ENCODE measurements at regions not wholly inside any gene's neighbourhood (a gene's known extent, or its start where the extent isn't known, plus 50 kb on each side); places are given as distances from the start of the nearest gene placed in this dataset.
"Not testable (repeated sequence)": the region's sequence is repeated elsewhere in the genome, so short reads cannot be mapped to it uniquely, and the experiment has no call there.

DNA sequence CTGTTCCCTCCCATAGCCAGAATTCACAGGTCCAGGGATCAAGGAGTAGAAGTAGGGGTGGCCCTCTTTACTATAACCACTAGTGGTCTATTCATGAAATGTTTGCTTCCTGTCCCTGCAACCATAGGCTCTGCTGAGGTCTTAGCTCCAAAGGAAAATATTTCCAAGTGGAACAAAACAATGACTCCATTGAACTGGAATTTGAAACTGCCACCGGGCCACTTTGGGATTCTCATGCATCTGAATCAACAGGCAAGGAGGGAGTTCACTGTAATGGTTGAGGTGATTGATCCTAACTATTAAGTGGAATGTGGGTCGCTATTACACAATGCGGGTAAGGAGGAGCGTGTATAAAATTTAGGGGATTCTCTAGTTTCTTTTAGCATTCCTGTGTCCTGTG lies 197.0 kb downstream of the ETNK1 start:
- ChIA-PET POLR2A (no interaction called here), CTCF (no interaction called here)
- TF ChIP-seq ZNF791 (tag by site-specific recombination; IDR thresholded peaks at IDR 0.05), result no peak
- Histone ChIP-seq H3K4me1 (ENCODE audit: control insufficient read depth, insufficient read depth, low read length) (no peaks in the 10 kb centered on the region), H3K9me3 (ENCODE audit: control insufficient read depth, insufficient read depth, low read depth, low read length) (no peaks in the 10 kb centered on the region), H3K36me3 (ENCODE audit: control insufficient read depth in 2 of 2, insufficient read depth in 1 of 2, low read length in 2 of 2) (no peaks in the 10 kb centered on the region), H3K4me3 (ENCODE audit: low read depth, low read length) (no peak overlapping the region), H3K27ac (ENCODE audit: extremely low read depth, low read depth, low read length) (no peak overlapping the region)

DNA sequence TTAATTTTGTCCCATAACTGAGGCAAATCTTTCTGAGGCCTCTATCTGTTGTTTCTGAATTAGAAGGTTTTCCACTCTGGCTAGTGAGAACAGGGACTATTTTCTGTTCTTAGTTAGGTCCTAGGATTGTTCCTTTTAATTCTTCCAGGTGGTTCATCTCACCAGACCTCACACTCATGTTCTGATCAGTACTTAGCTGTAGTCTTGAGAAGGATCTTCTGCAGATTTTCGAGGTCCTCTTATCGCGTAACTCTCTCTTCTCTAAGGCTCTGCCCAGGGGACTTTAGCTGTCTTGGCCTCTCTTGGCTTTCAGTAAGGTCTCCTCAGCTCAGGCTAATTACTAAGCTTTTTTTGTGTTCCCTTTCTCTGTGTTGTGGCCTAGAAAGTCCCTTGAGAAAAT lies 201.1 kb downstream of the ETNK1 start:
- ChIA-PET POLR2A (interaction anchor here (1.0 kb wide), 1 partner anchor 201 kb away, joined by 3 read pairs; the partner anchor contains the start of gene ETNK1), CTCF (no interaction called here)
- no peak overlapping the region for H3K27ac ChIP-seq (ENCODE audit: extremely low read depth, low read depth, low read length)

DNA sequence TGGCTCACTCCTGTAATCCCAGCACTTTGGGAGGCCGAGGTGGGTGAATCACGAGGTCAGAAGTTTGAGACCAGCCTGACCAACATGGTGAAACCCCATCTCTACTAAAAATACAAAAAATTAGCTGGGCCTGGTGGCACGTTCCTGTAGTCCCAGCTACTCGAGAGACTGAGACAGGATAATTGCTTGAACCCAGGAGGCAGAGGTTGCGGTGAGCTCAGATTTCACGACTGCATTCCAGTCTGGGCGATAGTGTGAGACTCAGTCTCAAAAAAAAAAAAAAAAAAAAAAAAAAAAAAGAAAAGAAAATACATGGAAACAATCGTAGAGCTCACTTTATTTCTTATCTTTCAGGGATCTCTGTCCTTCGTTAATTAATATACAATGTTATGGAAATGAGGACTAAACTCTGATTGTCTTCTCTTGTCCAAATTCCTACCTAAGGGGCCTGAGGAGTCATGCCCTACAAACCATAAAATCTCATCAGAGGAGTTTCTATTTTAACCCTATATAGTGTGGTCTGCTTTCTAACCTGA lies 201.5 kb downstream of the ETNK1 start:
- CTCF ChIA-PET; H3K27ac ChIP-seq (ENCODE audit: extremely low read depth, low read depth, low read length); H3K36me3 ChIP-seq (ENCODE audit: control insufficient read depth in 2 of 2, insufficient read depth in 1 of 2, low read length in 2 of 2); H3K4me1 ChIP-seq (ENCODE audit: control insufficient read depth, insufficient read depth, low read length); H3K9me3 ChIP-seq (ENCODE audit: control insufficient read depth, insufficient read depth, low read depth, low read length); H3K4me3 ChIP-seq (ENCODE audit: low read depth, low read length): not testable (repeated sequence)
- TF ChIP-seq GLIS1 (tag by site-specific recombination; IDR thresholded peaks at IDR 0.05), result peak; percentile 64
- POLR2A ChIA-PET, result interaction anchor here (0.6 to 1.0 kb wide), 2 partner anchors 17 to 202 kb away, joined by 3 read pairs; partner anchors contain the start of gene ETNK1

More for the DNA sequence above, 201.1 kb downstream of the ETNK1 start:
- no peak overlapping the region for H3K4me3 ChIP-seq (ENCODE audit: low read depth, low read length)
- no peaks in the 10 kb centered on the region for H3K36me3 ChIP-seq (ENCODE audit: control insufficient read depth in 2 of 2, insufficient read depth in 1 of 2, low read length in 2 of 2)
- no peaks in the 10 kb centered on the region for H3K4me1 ChIP-seq (ENCODE audit: control insufficient read depth, insufficient read depth, low read length)
- H3K9me3 ChIP-seq (ENCODE audit: control insufficient read depth, insufficient read depth, low read depth, low read length), result no peaks in the 10 kb centered on the region
- TF ChIP-seq ZNF530 (tag by site-specific recombination; IDR thresholded peaks at IDR 0.05; ENCODE audit: low read depth), result no peak
- TF ChIP-seq ZNF157 (tag by site-specific recombination; IDR thresholded peaks at IDR 0.05), result no peak

DNA sequence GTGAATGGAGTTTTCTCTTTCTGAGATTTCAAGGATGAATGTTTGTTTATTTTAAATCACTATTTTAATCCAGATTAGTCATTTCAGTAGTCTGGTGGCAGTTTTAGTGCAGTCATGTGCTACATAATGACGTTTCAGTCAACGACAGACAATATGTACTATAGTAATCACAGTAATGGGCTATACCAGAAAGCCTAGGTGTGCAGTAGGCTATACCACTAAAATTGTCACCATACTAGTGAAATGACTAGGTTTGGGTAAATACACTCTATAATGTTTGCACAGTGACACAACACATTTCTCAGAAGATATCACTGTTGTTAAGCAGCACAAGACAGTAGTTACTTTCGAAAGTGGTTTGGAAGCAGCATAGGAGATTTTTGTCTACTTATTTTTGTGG lies 203.1 kb downstream of the ETNK1 start:
- H3K36me3 ChIP-seq (ENCODE audit: control insufficient read depth in 2 of 2, insufficient read depth in 1 of 2, low read length in 2 of 2), result no peaks in the 10 kb centered on the region
- H3K4me3 ChIP-seq (ENCODE audit: low read depth, low read length), result no peak overlapping the region
- H3K27ac ChIP-seq (ENCODE audit: extremely low read depth, low read depth, low read length), result no peak overlapping the region
- H3K4me1 ChIP-seq (ENCODE audit: control insufficient read depth, insufficient read depth, low read length), result no peaks in the 10 kb centered on the region
- no peak for TF ChIP-seq ZNF776 (tag by site-specific recombination; IDR thresholded peaks at IDR 0.05; ENCODE audit: borderline replicate concordance)
- TF ChIP-seq ZNF623 (tag by site-specific recombination; IDR thresholded peaks at IDR 0.05), result no peak
- TF ChIP-seq ZNF10 (tag by site-specific recombination; IDR thresholded peaks at IDR 0.05), result no peak
- TF ChIP-seq IKZF3 (tag by site-specific recombination; IDR thresholded peaks at IDR 0.05), result no peak
- TF ChIP-seq REPIN1 (tag by site-specific recombination; IDR thresholded peaks at IDR 0.05; ENCODE audit: low read depth), result no peak
- no peak for TF ChIP-seq OSR2 (tag by site-specific recombination; IDR thresholded peaks at IDR 0.05)
- no peak for TF ChIP-seq ZXDB (tag by site-specific recombination; IDR thresholded peaks at IDR 0.05)
- TF ChIP-seq ZBTB21 (tag by site-specific recombination; IDR thresholded peaks at IDR 0.05), result no peak
- peak; percentile 27; the same call in 1 of the 2 replicates for TF ChIP-seq WT1 (tag by site-specific recombination; IDR thresholded peaks at IDR 0.05)
- POLR2A ChIA-PET, result no interaction called here
- CTCF ChIA-PET, result no interaction called here
- H3K9me3 ChIP-seq (ENCODE audit: control insufficient read depth, insufficient read depth, low read depth, low read length), result no peaks in the 10 kb centered on the region

DNA sequence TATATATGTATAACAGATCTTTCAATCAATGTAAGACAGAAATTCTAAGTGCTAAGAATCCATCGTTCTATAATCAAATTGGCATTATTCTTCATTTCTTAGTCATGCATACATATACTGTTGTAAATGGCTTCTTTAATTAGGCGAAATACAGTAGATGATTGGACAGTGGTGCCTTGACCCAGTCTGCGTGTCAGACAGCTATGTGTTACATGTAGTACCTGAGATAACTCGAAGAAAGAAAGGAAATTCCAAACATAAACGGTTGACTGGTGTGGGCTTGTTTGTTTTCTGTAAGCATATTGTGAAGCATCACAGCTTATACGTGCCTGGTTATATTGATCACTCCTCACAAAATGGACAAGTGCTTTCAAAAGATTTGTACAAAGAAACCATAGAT lies 210.5 kb downstream of the ETNK1 start:
- H3K4me3 ChIP-seq (ENCODE audit: low read depth, low read length), result no peak overlapping the region
- CTCF ChIA-PET, result interaction anchor here (0.5 kb wide), 1 partner anchor 578 kb away, joined by 3 read pairs; no protein-coding TSS in a partner anchor
- TF ChIP-seq, protein P1, sequence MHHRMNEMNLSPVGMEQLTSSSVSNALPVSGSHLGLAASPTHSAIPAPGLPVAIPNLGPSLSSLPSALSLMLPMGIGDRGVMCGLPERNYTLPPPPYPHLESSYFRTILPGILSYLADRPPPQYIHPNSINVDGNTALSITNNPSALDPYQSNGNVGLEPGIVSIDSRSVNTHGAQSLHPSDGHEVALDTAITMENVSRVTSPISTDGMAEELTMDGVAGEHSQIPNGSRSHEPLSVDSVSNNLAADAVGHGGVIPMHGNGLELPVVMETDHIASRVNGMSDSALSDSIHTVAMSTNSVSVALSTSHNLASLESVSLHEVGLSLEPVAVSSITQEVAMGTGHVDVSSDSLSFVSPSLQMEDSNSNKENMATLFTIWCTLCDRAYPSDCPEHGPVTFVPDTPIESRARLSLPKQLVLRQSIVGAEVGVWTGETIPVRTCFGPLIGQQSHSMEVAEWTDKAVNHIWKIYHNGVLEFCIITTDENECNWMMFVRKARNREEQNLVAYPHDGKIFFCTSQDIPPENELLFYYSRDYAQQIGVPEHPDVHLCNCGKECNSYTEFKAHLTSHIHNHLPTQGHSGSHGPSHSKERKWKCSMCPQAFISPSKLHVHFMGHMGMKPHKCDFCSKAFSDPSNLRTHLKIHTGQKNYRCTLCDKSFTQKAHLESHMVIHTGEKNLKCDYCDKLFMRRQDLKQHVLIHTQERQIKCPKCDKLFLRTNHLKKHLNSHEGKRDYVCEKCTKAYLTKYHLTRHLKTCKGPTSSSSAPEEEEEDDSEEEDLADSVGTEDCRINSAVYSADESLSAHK (tag by site-specific recombination; IDR thresholded peaks at IDR 0.05), result no peak
- TF ChIP-seq ZSCAN16 (tag by site-specific recombination; IDR thresholded peaks at IDR 0.05) (no peak), ZFP3 (tag by site-specific recombination; IDR thresholded peaks at IDR 0.05; ENCODE audit: low read depth) (no peak), KLF16 (tag by site-specific recombination; IDR thresholded peaks at IDR 0.05) (no peak), ZNF549 (tag by site-specific recombination; IDR thresholded peaks at IDR 0.05) (no peak)
- TF ChIP-seq, protein P2, sequence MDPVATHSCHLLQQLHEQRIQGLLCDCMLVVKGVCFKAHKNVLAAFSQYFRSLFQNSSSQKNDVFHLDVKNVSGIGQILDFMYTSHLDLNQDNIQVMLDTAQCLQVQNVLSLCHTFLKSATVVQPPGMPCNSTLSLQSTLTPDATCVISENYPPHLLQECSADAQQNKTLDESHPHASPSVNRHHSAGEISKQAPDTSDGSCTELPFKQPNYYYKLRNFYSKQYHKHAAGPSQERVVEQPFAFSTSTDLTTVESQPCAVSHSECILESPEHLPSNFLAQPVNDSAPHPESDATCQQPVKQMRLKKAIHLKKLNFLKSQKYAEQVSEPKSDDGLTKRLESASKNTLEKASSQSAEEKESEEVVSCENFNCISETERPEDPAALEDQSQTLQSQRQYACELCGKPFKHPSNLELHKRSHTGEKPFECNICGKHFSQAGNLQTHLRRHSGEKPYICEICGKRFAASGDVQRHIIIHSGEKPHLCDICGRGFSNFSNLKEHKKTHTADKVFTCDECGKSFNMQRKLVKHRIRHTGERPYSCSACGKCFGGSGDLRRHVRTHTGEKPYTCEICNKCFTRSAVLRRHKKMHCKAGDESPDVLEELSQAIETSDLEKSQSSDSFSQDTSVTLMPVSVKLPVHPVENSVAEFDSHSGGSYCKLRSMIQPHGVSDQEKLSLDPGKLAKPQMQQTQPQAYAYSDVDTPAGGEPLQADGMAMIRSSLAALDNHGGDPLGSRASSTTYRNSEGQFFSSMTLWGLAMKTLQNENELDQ (tag by site-specific recombination; IDR thresholded peaks at IDR 0.05; ENCODE audit: low read depth), result no peak
- TF ChIP-seq, protein P3, sequence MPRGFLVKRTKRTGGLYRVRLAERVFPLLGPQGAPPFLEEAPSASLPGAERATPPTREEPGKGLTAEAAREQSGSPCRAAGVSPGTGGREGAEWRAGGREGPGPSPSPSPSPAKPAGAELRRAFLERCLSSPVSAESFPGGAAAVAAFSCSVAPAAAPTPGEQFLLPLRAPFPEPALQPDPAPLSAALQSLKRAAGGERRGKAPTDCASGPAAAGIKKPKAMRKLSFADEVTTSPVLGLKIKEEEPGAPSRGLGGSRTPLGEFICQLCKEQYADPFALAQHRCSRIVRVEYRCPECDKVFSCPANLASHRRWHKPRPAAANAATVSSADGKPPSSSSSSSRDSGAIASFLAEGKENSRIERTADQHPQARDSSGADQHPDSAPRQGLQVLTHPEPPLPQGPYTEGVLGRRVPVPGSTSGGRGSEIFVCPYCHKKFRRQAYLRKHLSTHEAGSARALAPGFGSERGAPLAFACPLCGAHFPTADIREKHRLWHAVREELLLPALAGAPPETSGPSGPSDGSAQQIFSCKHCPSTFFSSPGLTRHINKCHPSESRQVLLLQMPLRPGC (tag by site-specific recombination; IDR thresholded peaks at IDR 0.05), result no peak

More for the DNA sequence above, 210.5 kb downstream of the ETNK1 start:
- POLR2A ChIA-PET, result no interaction called here
- Histone ChIP-seq H3K4me1 (ENCODE audit: control insufficient read depth, insufficient read depth, low read length) (no peaks in the 10 kb centered on the region), H3K36me3 (ENCODE audit: control insufficient read depth in 2 of 2, insufficient read depth in 1 of 2, low read length in 2 of 2) (no peaks in the 10 kb centered on the region), H3K27ac (ENCODE audit: extremely low read depth, low read depth, low read length) (no peak overlapping the region), H3K9me3 (ENCODE audit: control insufficient read depth, insufficient read depth, low read depth, low read length) (no peaks in the 10 kb centered on the region)
